ENCODE measurements at regions not wholly inside any gene's neighbourhood (a gene's known extent, or its start where the extent isn't known, plus 50 kb on each side); places are given as distances from the start of the nearest gene placed in this dataset.

DNA sequence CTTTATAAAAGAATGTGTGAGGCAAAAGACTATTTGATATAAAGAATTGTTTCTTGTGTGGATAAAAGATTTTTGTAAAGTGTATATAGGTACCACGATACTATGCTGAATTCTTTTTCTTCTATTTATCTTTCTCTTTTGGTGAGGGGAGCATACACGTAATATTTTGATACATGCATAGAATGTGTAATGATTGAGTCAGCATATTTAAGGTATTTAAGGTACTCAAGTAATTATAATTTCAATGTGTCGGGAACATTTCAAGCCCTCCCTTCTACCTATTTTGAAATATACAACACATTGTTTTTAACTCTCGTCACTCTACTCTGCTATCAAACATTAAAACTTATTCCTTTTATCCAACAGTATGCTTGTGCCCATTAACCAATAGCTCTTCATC, 1221.6 kb upstream of the PHF14 start:
- Histone ChIP-seq H3K4me3 (no peak overlapping the region), H3K9me3 (replicated peaks) (peaks cover 44% of the 10 kb centered on the region), H3K27ac (replicated peaks) (no peak overlapping the region), H3K36me3 (no peaks in the 10 kb centered on the region), H3K27me3 (ENCODE audit: low read depth) (no peaks in the 10 kb centered on the region), H3K4me1 (no peaks in the 10 kb centered on the region)
- no peak for DNase-seq
- intact Hi-C loops (cut with micrococcal nuclease) = no loop called here
- TF ChIP-seq CTCF (IDR thresholded peaks at IDR 0.05; ENCODE audit: borderline replicate concordance) = no peak

GRCh38 chr7:9761224-9761623, 1212.4 kb upstream of the PHF14 start:
- Histone ChIP-seq H3K36me3 (no peaks in the 10 kb centered on the region), H3K27me3 (ENCODE audit: low read depth) (no peaks in the 10 kb centered on the region), H3K4me1 (no peaks in the 10 kb centered on the region), H3K9me3 (replicated peaks) (no peaks in the 10 kb centered on the region), H3K27ac (replicated peaks) (no peak overlapping the region), H3K4me3 (no peak overlapping the region)
- no peak for DNase-seq
- TF ChIP-seq CTCF (IDR thresholded peaks at IDR 0.05; ENCODE audit: borderline replicate concordance) = no peak
- intact Hi-C loops (cut with micrococcal nuclease) = no loop called here

GRCh38 chr7:9776900-9777299, 1196.8 kb upstream of the PHF14 start:
- no peaks in the 10 kb centered on the region for H3K27me3 ChIP-seq (ENCODE audit: low read depth)
- H3K4me3 ChIP-seq = no peak overlapping the region
- DNase-seq = no peak
- H3K36me3 ChIP-seq = no peaks in the 10 kb centered on the region
- H3K4me1 ChIP-seq = no peaks in the 10 kb centered on the region
- H3K9me3 ChIP-seq (replicated peaks) = peaks cover 15% of the 10 kb centered on the region
- intact Hi-C loops (cut with micrococcal nuclease) = no loop called here
- TF ChIP-seq CTCF (IDR thresholded peaks at IDR 0.05; ENCODE audit: borderline replicate concordance) = no peak
- H3K27ac ChIP-seq (replicated peaks) = no peak overlapping the region

DNA sequence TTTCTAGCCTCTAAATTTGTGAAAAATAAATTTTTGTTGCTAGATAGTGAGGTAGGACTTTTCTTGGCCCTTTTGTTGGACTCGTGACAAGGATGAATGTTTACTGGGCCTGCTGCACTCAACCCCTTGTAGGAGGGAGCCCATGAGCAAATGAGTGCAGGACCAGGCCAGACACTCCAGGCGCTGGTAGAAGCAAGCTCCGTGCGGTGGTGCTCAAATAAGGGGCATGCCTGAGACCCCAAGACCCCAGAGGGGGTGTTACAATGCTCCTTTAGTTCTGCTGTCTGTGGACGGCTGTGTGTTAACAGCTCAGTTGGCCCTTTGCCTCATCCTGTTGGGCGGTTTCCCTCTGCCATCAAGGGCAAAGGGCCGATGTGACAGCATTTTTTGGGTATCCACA, 1195.3 kb upstream of the PHF14 start:
- Histone ChIP-seq H3K4me1 (no peaks in the 10 kb centered on the region), H3K4me3 (no peak overlapping the region), H3K36me3 (no peaks in the 10 kb centered on the region), H3K27ac (replicated peaks) (no peak overlapping the region), H3K9me3 (replicated peaks) (peaks cover 9% of the 10 kb centered on the region), H3K27me3 (ENCODE audit: low read depth) (no peaks in the 10 kb centered on the region)
- intact Hi-C loops (cut with micrococcal nuclease) = no loop called here
- no peak for TF ChIP-seq CTCF (IDR thresholded peaks at IDR 0.05; ENCODE audit: borderline replicate concordance)
- no peak for DNase-seq

DNA sequence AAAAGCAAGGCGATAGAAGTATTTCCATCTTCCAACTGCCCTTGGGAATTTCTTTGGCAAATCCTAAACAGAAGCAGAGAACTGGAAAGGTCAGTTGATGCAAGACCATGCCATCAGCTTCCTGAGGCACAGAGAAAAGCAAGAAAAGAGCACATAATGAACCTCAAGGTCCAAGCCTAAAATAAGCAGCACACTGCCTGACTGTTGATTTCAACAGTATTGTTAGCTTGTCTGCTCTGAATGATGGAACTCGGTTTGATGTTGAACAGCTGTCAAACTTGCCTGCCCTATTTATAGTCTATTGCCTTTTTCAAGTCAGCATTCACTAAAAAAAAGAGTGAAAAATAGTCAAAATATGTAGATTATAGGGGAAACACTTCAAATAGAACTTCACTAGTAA, 1192.0 kb upstream of the PHF14 start:
- intact Hi-C loops (cut with micrococcal nuclease) = no loop called here
- no peak for TF ChIP-seq CTCF (IDR thresholded peaks at IDR 0.05; ENCODE audit: borderline replicate concordance)
- Histone ChIP-seq H3K36me3 (no peaks in the 10 kb centered on the region), H3K4me3 (no peak overlapping the region), H3K4me1 (no peaks in the 10 kb centered on the region), H3K27ac (replicated peaks) (no peak overlapping the region), H3K9me3 (replicated peaks) (no peaks in the 10 kb centered on the region), H3K27me3 (ENCODE audit: low read depth) (no peaks in the 10 kb centered on the region)
- no peak for DNase-seq

DNA sequence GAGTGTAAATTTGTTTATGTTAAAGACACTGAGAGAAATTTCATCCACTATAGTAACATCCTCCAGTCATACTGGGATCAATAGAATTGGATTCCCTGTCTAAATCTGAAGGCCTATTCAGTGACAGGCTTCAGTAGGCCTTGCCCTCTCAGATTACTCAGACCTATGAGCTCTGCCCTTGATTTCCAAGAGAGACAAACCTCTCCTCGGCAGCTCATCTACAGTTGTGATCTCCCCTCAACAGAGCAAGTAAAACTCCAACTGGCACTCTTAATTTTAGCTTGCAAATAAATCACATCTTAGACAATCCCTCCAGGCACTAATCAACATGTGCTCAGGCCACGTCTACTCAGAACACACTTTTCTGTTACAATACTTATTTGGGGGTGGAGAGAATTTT, 1191.4 kb upstream of the PHF14 start:
- no peak for DNase-seq
- no peak overlapping the region for H3K27ac ChIP-seq (replicated peaks)
- no peak for TF ChIP-seq CTCF (IDR thresholded peaks at IDR 0.05; ENCODE audit: borderline replicate concordance)
- no peaks in the 10 kb centered on the region for H3K27me3 ChIP-seq (ENCODE audit: low read depth)
- H3K4me3 ChIP-seq = no peak overlapping the region
- no peaks in the 10 kb centered on the region for H3K4me1 ChIP-seq
- H3K9me3 ChIP-seq (replicated peaks) = no peaks in the 10 kb centered on the region
- intact Hi-C loops (cut with micrococcal nuclease) = no loop called here
- no peaks in the 10 kb centered on the region for H3K36me3 ChIP-seq

All from left ventricle myocardium inferior (tissue), 1 donor.